HCT116 (cell line): ENCODE measurements at regions not wholly inside any gene's neighbourhood (a gene's known extent, or its start where the extent isn't known, plus 50 kb on each side); places are given as distances from the start of the nearest gene placed in this dataset.

Source experiments
- ATAC-seq: fragments of 200-7000 bp; cut with Tn5 transposase; 2 replicates; pipeline ENCODE4 v1.9.1; 2020; ENCODE audit warnings: mild to moderate bottlenecking, moderate library complexity
- BruUV-seq: library from RNA; stranded (reverse); fragments of 400-500 nt; replicated peaks from 2 replicates; lab custom pipeline; 2021; lab: Mats Ljungman, UMichigan
- CTCF ChIA-PET: fragments of 300-600 bp; sonication (Branson Sonifier 250); formaldehyde crosslinking; loops from one replicate; lab custom pipeline; 2021; ENCODE audit warnings: antibody characterized with exemption; lab: Charles Lee
- POLR2A ChIA-PET: fragments of 300-600, 350-600 bp; sonication (Branson Sonifier 250); formaldehyde crosslinking; loops from one replicate; lab custom pipeline; 2021; ENCODE audit warnings: antibody characterized with exemption; lab: Charles Lee
- RAD21 ChIA-PET, 2 experiments: fragments of 300-600 bp; sonication (Branson Sonifier 250); formaldehyde crosslinking; loops; one replicate each; lab custom pipeline; 2023; ENCODE audit warnings: low total read pairs in 2 of 2; ENCODE audit not compliant: uncharacterized antibody in 2 of 2, unreplicated experiment in 2 of 2, low non-redundant PET in 1 of 2; lab: Charles Lee
- DNase-seq: peaks from one replicate; pipeline ENCODE4 v3.0.0-alpha.2; 2010; ENCODE audit warnings: low read depth, low spot score
- H2AFZ ChIP-seq: fragments of 200-600 bp; shearing (Covaris generic), sonication (generic); 2 replicates; pipeline ENCODE4 v1.6.1; 2017; ENCODE audit warnings: low read depth, mixed run types, mixed read lengths, antibody characterized with exemption, low read length; ENCODE audit not compliant: poor library complexity, severe bottlenecking
- H3K27ac ChIP-seq: 2 replicates; pipeline ENCODE4 v1.5.1; 2012; ENCODE audit warnings: low read depth, low read length
- H3K27me3 ChIP-seq: fragments of 200-600 bp; sonication (generic); 2 replicates; pipeline ENCODE4 v1.6.1; 2016; ENCODE audit warnings: mixed run types, low read length, mixed read lengths; ENCODE audit not compliant: insufficient read depth
- H3K36me3 ChIP-seq, 2 experiments: fragments of 200-500 bp in 1 of 2; fragments of 200-600 bp in 1 of 2; sonication (Bioruptor generic) in 1 of 2; sonication (generic) in 1 of 2; 2 replicates each; pipeline versions ENCODE4 v1.5.1 to v1.6.1; 2014 to 2016; ENCODE audit warnings: low read length in 2 of 2, inconsistent platforms in 1 of 2, mixed read lengths in 1 of 2, mixed run types in 1 of 2; ENCODE audit not compliant: insufficient read depth in 2 of 2, control insufficient read depth in 1 of 2
- H3K4me1 ChIP-seq, 2 experiments: fragments of 200-600 bp in 1 of 2; sonication (generic) in 1 of 2; 2 replicates each; pipeline versions ENCODE4 v1.5.1 to v1.6.1; 2012 to 2017; ENCODE audit warnings: low read length in 2 of 2, inconsistent platforms in 1 of 2, mild to moderate bottlenecking in 1 of 2, mixed read lengths in 1 of 2, mixed run types in 1 of 2, moderate library complexity in 1 of 2; ENCODE audit not compliant: insufficient read depth in 2 of 2, control insufficient read depth in 1 of 2
- H3K4me2 ChIP-seq: fragments of 200-600 bp; sonication (generic); 2 replicates; pipeline ENCODE4 v1.6.1; 2017; ENCODE audit warnings: mixed run types, low read length, mixed read lengths
- H3K4me3 ChIP-seq, 2 experiments: fragments of 200-600 bp in 1 of 2; sonication (generic) in 1 of 2; replicated peaks in 1 of 2; 2 replicates each; pipeline ENCODE4 v1.5.1; 2011 to 2016; ENCODE audit warnings: low read length in 2 of 2, control low read depth in 1 of 2, low read depth in 1 of 2, mild to moderate bottlenecking in 1 of 2, mixed read lengths in 1 of 2, mixed run types in 1 of 2
- H3K79me2 ChIP-seq: fragments of 200-600 bp; sonication (generic); 2 replicates; pipeline ENCODE4 v1.6.1; 2017; ENCODE audit warnings: mild to moderate bottlenecking, mixed run types, low read length, moderate library complexity, mixed read lengths; ENCODE audit not compliant: insufficient read depth
- H3K9ac ChIP-seq: fragments of 200-600 bp; sonication (generic); 2 replicates; pipeline ENCODE4 v1.6.1; 2016; ENCODE audit warnings: low read length, mixed read lengths
- H3K9me2 ChIP-seq: fragments of 200-600 bp; sonication (generic), shearing (Covaris generic); 2 replicates; pipeline ENCODE4 v1.6.1; 2017; ENCODE audit warnings: mixed run types, mild to moderate bottlenecking, moderate library complexity; ENCODE audit not compliant: insufficient read depth
- H3K9me3 ChIP-seq, 2 experiments: fragments of 200-500 bp in 1 of 2; fragments of 200-600 bp in 1 of 2; sonication (Bioruptor generic) in 1 of 2; sonication (generic) in 1 of 2; 2 replicates each; pipeline ENCODE4 v1.6.1; 2014 to 2017; ENCODE audit warnings: low read length in 2 of 2, mixed read lengths in 2 of 2, inconsistent platforms in 1 of 2, low read depth in 1 of 2, mild to moderate bottlenecking in 1 of 2, mixed run types in 1 of 2, moderate library complexity in 1 of 2; ENCODE audit not compliant: control insufficient read depth in 1 of 2, insufficient read depth in 1 of 2
- H4K20me1 ChIP-seq: fragments of 200-600 bp; sonication (generic), shearing (Covaris generic); 2 replicates; pipeline ENCODE4 v1.6.1; 2017; ENCODE audit warnings: mixed run types, mild to moderate bottlenecking, moderate library complexity; ENCODE audit not compliant: insufficient read depth
- EZH2 ChIP-seq: fragments of 200-600 bp; sonication (generic); IDR thresholded peaks from 2 replicates; pipeline ENCODE4 v1.6.1; 2017; ENCODE audit warnings: antibody characterized with exemption, mixed run types
- FOSL1 ChIP-seq: IDR thresholded peaks from 2 replicates; pipeline ENCODE4 v1.6.1; 2012; ENCODE audit warnings: low read depth
- JUND ChIP-seq: IDR thresholded peaks from 2 replicates; pipeline ENCODE4 v1.6.1; 2012
- POLR2AphosphoS5 ChIP-seq: IDR thresholded peaks from 2 replicates; pipeline ENCODE4 v1.6.1; 2011; ENCODE audit warnings: mild to moderate bottlenecking, low read depth, low read length, moderate library complexity
- YY1 ChIP-seq: IDR thresholded peaks from 2 replicates; pipeline ENCODE4 v1.6.1; 2011; ENCODE audit warnings: low read length, low read depth, moderate library complexity, mild to moderate bottlenecking; ENCODE audit not compliant: insufficient replicate concordance; ENCODE audit errors: extremely low read depth
- ZNF274 ChIP-seq: fragments of 200-500 bp; sonication (Bioruptor generic); IDR thresholded peaks from 2 replicates; pipeline ENCODE4 v1.6.1; 2014; ENCODE audit warnings: mild to moderate bottlenecking, low read depth, low read length, inconsistent platforms
- intact Hi-C: fragments of 100-400 bp; cut with micrococcal nuclease; formaldehyde crosslinking; loops from 2 replicates; pipeline ENCODE4 v1.10.0; 2022
- TF ChIP-seq, protein P1 (sequence below): IDR thresholded peaks from 2 replicates; pipeline ENCODE4 v1.6.1; 2012; ENCODE audit warnings: low read depth
- TF ChIP-seq, protein P2 (sequence below): IDR thresholded peaks from 2 replicates; pipeline ENCODE4 v1.6.1; 2011; ENCODE audit warnings: mild to moderate bottlenecking, low read length, moderate library complexity; ENCODE audit not compliant: insufficient replicate concordance; ENCODE audit errors: extremely low read depth
- TF ChIP-seq, protein P3 (sequence below): IDR thresholded peaks from 2 replicates; pipeline ENCODE4 v1.6.1; 2012
- TF ChIP-seq, protein P4 (sequence below), 3 experiments: fragments of 200-600 bp in 1 of 3; sonication (generic) in 1 of 3; IDR thresholded peaks in 2 of 3; conservative IDR thresholded peaks in 1 of 3; 2 replicates each; pipeline ENCODE4 v1.5.1; 2012 to 2017; ENCODE audit warnings: low read depth in 2 of 3, low read length in 2 of 3, antibody characterized with exemption in 1 of 3, borderline replicate concordance in 1 of 3, control low read depth in 1 of 3, mild to moderate bottlenecking in 1 of 3, mixed read lengths in 1 of 3, mixed run types in 1 of 3, moderate library complexity in 1 of 3; ENCODE audit not compliant: insufficient read depth in 1 of 3

DNA sequence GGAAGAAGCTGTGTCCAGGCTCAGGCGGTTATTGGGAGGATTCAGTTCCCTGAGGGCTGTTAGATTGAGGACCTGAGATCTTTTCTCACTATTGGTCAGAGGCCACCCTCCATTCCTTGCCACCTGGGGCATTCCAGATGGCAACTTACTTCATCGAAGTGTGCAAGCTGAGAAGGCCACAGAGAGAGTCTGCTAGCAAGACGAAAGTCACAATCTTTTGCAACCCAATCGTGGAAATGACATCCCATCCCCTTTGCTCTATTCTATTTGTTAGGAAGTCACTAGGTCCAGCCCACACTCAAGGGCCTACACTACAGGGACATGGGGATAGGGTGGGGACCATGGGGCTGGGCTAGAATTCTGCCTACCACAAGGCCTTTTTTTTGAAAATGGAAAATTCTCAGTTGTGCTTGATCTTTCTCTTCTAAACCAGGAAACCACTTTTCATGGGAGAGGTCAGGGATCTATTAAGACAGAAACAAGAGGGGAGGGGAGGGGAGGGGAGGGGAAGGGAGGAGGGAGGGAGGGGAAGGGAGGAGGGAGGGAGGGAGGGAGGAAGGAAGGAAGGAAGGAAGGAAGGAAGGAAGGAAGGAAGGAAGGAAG lies 217.2 kb downstream of the BCAS1 start:
- Histone ChIP-seq H3K4me3 (no peak overlapping the region), H3K9me2 (no peaks in the 10 kb centered on the region), H3K4me2 (no peak overlapping the region), H3K9me3 (no peaks in the 10 kb centered on the region), H3K79me2 (no peaks in the 10 kb centered on the region), H3K27me3 (no peaks in the 10 kb centered on the region), H3K9ac (no peak overlapping the region), H3K4me1 (no peaks in the 10 kb centered on the region), H4K20me1 (no peaks in the 10 kb centered on the region), H3K36me3 (no peaks in the 10 kb centered on the region), H3K27ac (no peak overlapping the region), H2AFZ (no peak overlapping the region)
- ATAC-seq (no peak), DNase-seq (no peak)
- TF ChIP-seq ZNF274 (no peak), JUND (no peak)
- CTCF ChIA-PET, result no interaction called here
- POLR2A ChIA-PET, result no interaction called here
- intact Hi-C loops, result no loop called here
- no TSS peak for BruUV-seq
- RAD21 ChIA-PET, result no interaction called here

DNA sequence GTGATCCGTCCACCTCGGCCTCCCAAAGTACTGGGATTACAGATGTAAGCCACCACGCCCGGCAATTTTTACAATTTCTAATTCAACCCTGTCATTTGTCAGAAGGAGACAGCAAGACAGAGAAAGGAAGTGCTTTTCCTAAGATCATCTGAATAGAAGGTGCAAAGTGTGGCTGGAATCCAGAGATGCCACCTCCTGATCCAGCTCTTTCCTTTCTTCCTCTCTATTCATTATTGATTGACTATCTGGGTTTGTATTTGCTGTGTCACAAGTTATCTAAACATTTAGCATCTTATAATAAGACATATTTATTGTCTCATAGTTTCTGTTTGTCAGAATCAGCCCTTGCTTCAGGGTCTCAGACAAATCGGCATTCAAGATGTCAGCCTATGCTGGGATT lies 217.7 kb downstream of the BCAS1 start:
- Histone ChIP-seq H3K4me2 (no peak overlapping the region), H3K79me2 (no peaks in the 10 kb centered on the region), H3K4me3 (no peak overlapping the region), H3K9me3 (no peaks in the 10 kb centered on the region), H3K27me3 (no peaks in the 10 kb centered on the region), H3K9ac (no peak overlapping the region), H3K4me1 (no peaks in the 10 kb centered on the region), H4K20me1 (no peaks in the 10 kb centered on the region), H3K9me2 (no peaks in the 10 kb centered on the region), H2AFZ (no peak overlapping the region), H3K27ac (no peak overlapping the region), H3K36me3 (no peaks in the 10 kb centered on the region)
- ATAC-seq (no peak), DNase-seq (no peak)
- ChIA-PET RAD21 (no interaction called here), CTCF (no interaction called here), POLR2A (no interaction called here)
- intact Hi-C loops, result no loop called here
- BruUV-seq, result no TSS peak
- TF ChIP-seq JUND, result no peak
- no peak for TF ChIP-seq YY1
- TF ChIP-seq FOSL1, result no peak
- TF ChIP-seq, protein P1, sequence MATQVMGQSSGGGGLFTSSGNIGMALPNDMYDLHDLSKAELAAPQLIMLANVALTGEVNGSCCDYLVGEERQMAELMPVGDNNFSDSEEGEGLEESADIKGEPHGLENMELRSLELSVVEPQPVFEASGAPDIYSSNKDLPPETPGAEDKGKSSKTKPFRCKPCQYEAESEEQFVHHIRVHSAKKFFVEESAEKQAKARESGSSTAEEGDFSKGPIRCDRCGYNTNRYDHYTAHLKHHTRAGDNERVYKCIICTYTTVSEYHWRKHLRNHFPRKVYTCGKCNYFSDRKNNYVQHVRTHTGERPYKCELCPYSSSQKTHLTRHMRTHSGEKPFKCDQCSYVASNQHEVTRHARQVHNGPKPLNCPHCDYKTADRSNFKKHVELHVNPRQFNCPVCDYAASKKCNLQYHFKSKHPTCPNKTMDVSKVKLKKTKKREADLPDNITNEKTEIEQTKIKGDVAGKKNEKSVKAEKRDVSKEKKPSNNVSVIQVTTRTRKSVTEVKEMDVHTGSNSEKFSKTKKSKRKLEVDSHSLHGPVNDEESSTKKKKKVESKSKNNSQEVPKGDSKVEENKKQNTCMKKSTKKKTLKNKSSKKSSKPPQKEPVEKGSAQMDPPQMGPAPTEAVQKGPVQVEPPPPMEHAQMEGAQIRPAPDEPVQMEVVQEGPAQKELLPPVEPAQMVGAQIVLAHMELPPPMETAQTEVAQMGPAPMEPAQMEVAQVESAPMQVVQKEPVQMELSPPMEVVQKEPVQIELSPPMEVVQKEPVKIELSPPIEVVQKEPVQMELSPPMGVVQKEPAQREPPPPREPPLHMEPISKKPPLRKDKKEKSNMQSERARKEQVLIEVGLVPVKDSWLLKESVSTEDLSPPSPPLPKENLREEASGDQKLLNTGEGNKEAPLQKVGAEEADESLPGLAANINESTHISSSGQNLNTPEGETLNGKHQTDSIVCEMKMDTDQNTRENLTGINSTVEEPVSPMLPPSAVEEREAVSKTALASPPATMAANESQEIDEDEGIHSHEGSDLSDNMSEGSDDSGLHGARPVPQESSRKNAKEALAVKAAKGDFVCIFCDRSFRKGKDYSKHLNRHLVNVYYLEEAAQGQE, result no peak
- TF ChIP-seq, protein P2, sequence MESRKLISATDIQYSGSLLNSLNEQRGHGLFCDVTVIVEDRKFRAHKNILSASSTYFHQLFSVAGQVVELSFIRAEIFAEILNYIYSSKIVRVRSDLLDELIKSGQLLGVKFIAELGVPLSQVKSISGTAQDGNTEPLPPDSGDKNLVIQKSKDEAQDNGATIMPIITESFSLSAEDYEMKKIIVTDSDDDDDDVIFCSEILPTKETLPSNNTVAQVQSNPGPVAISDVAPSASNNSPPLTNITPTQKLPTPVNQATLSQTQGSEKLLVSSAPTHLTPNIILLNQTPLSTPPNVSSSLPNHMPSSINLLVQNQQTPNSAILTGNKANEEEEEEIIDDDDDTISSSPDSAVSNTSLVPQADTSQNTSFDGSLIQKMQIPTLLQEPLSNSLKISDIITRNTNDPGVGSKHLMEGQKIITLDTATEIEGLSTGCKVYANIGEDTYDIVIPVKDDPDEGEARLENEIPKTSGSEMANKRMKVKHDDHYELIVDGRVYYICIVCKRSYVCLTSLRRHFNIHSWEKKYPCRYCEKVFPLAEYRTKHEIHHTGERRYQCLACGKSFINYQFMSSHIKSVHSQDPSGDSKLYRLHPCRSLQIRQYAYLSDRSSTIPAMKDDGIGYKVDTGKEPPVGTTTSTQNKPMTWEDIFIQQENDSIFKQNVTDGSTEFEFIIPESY, result no peak
- TF ChIP-seq POLR2AphosphoS5, result no peak
- TF ChIP-seq, protein P3, sequence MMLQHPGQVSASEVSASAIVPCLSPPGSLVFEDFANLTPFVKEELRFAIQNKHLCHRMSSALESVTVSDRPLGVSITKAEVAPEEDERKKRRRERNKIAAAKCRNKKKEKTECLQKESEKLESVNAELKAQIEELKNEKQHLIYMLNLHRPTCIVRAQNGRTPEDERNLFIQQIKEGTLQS, result no peak
- TF ChIP-seq, protein P4, sequence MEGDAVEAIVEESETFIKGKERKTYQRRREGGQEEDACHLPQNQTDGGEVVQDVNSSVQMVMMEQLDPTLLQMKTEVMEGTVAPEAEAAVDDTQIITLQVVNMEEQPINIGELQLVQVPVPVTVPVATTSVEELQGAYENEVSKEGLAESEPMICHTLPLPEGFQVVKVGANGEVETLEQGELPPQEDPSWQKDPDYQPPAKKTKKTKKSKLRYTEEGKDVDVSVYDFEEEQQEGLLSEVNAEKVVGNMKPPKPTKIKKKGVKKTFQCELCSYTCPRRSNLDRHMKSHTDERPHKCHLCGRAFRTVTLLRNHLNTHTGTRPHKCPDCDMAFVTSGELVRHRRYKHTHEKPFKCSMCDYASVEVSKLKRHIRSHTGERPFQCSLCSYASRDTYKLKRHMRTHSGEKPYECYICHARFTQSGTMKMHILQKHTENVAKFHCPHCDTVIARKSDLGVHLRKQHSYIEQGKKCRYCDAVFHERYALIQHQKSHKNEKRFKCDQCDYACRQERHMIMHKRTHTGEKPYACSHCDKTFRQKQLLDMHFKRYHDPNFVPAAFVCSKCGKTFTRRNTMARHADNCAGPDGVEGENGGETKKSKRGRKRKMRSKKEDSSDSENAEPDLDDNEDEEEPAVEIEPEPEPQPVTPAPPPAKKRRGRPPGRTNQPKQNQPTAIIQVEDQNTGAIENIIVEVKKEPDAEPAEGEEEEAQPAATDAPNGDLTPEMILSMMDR (IDR thresholded peaks at IDR 0.05 in 2 of 3, conservative IDR thresholded peaks at IDR 0.05 in 1 of 3; ENCODE audit: borderline replicate concordance in 1 of 3, insufficient read depth in 1 of 3, low read depth in 2 of 3, low read length in 2 of 3), result no peak
- no peak for TF ChIP-seq EZH2
